HFF-Myc (cell line): ENCODE measurements at regions not wholly inside any gene's neighbourhood (a gene's known extent, or its start where the extent isn't known, plus 50 kb on each side); places are given as distances from the start of the nearest gene placed in this dataset.

Experiments used
- DNase-seq: peaks from one replicate; pipeline ENCODE4 v3.0.0-alpha.2; 2011; ENCODE audit warnings: low read depth; ENCODE audit errors: extremely low read depth
- H3K4me3 ChIP-seq: replicated peaks from 2 replicates; pipeline ENCODE4 v1.5.1; 2011; ENCODE audit warnings: low read depth, mild to moderate bottlenecking, control low read depth, low read length
- CTCF ChIP-seq: IDR thresholded peaks from 2 replicates; pipeline ENCODE4 v1.5.1; 2012; ENCODE audit warnings: mild to moderate bottlenecking, low read depth, low read length, control low read depth; ENCODE audit errors: missing control alignments

- no peak for TF ChIP-seq CTCF
- no peak for DNase-seq
- no peak overlapping the region for H3K4me3 ChIP-seq
Observed at GRCh38 chr20:7415427-7415826, 524.8 kb downstream of the HAO1 start.

GRCh38 chr20:7416382-7416781 is 523.9 kb downstream of the HAO1 start:
- no peak overlapping the region for H3K4me3 ChIP-seq
- no peak for TF ChIP-seq CTCF
- no peak for DNase-seq

DNA sequence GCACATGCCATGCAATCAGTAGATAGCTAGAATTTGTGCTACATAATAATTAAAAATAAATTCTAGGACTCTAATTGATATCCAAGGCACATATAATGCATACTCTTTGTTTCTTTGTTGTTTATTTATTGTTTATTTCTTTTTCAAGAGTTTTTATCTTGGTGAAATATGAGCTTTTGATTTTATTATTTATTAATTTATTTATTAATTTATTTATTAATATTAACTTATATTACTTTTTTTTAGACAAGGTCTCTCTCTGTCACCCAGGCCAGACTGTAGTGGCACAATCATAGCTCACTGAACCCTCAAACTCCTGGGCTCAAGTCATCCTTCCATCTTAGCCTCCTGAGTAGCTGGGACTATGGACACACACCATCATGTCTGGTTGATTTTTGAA is 519.9 kb downstream of the HAO1 start:
- no peak for DNase-seq
- no peak overlapping the region for H3K4me3 ChIP-seq
- TF ChIP-seq CTCF: no peak

DNA sequence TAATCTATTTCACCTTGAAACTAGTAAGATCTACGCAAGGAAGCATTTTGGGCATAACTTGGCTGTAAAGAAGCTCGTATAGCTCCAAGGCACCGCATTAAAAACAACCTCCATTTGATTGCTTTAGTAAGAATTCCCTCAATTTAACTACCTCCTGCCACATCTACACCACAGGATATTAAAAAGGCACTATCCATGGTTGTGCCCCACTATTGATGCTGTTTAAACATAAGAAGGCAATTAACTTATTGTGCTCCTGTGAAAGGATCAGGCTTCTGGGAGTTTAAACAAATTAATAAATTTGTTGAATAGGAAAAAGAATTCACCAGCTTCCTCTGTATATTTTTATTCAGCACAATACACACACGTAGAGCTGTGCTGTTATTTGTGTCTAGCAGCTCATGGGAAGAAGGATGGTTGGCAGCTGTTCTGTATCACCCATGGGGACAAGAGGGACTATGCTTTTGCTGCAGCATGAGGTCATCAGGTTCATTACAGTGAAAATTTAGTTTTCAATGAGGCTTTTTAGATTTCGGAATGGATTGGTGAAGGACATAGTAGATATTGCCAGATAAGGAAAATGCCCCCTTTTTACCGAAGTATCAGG is 513.3 kb downstream of the HAO1 start:
- no peak for DNase-seq
- no peak overlapping the region for H3K4me3 ChIP-seq
- no peak for TF ChIP-seq CTCF

GRCh38 chr20:7428946-7429345 is 511.3 kb downstream of the HAO1 start:
- DNase-seq: no peak
- no peak overlapping the region for H3K4me3 ChIP-seq
- no peak for TF ChIP-seq CTCF

GRCh38 chr20:7432612-7433011 is 507.6 kb downstream of the HAO1 start:
- no peak for DNase-seq
- H3K4me3 ChIP-seq: no peak overlapping the region
- TF ChIP-seq CTCF: no peak

DNA sequence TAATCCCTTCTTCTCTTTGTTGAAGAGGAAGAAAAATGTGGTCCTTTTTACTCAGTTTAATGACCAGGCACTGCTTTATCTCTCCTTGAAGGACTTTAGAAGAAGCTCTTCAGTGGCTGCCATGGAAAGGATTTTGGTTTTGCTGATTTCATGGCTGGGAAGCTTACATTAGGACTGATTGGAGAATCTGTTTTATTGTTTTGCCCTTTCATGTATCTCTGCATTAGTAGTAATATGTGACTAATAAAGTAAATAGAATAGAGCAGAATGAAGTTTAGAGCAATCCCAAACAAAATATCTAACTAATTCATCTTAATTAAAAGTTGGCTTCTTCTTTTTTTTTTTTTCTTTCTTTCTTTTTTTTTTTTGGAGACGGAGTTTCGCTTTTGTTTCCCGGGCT is 502.9 kb downstream of the HAO1 start:
- no peak for TF ChIP-seq CTCF
- no peak for DNase-seq

More for the DNA sequence above, 502.9 kb downstream of the HAO1 start:
- no peak overlapping the region for H3K4me3 ChIP-seq
